Chondrocyte (in vitro differentiated cells): ENCODE measurements at regions not wholly inside any gene's neighbourhood (a gene's known extent, or its start where the extent isn't known, plus 50 kb on each side); places are given as distances from the start of the nearest gene placed in this dataset.

Experiments used
- DNase-seq: peaks from one replicate; pipeline ENCODE4 v3.0.0; 2021; ENCODE audit warnings: mixed read lengths, low spot score
- H3K27ac Mint-ChIP-seq: one replicate; pipeline ENCODE4 v1.8.0; 2021; ENCODE audit warnings: mild to moderate bottlenecking, moderate library complexity, mixed read lengths; ENCODE audit not compliant: unreplicated experiment
- H3K27me3 Mint-ChIP-seq: 2 replicates; pipeline ENCODE4 v1.8.0; 2021; ENCODE audit warnings: low read depth, mixed read lengths
- H3K36me3 Mint-ChIP-seq: 2 replicates; pipeline ENCODE4 v1.8.0; 2021; ENCODE audit warnings: low read depth, mixed read lengths
- H3K4me1 Mint-ChIP-seq: 2 replicates; pipeline ENCODE4 v1.8.0; 2021; ENCODE audit warnings: low read depth, mild to moderate bottlenecking, mixed read lengths
- H3K4me3 Mint-ChIP-seq: one replicate; pipeline ENCODE4 v1.8.0; 2021; ENCODE audit warnings: mild to moderate bottlenecking, moderate library complexity, mixed read lengths; ENCODE audit not compliant: unreplicated experiment
- H3K9me3 Mint-ChIP-seq: 2 replicates; pipeline ENCODE4 v1.8.0; 2021; ENCODE audit warnings: low read depth, mixed read lengths
- TF ChIP-seq, protein P1 (sequence below): fragments of 200-600 bp; sonication (generic); IDR thresholded peaks from 2 replicates; pipeline ENCODE4 v1.5.0; 2021; ENCODE audit warnings: antibody characterized with exemption, mild to moderate bottlenecking, moderate library complexity

DNA sequence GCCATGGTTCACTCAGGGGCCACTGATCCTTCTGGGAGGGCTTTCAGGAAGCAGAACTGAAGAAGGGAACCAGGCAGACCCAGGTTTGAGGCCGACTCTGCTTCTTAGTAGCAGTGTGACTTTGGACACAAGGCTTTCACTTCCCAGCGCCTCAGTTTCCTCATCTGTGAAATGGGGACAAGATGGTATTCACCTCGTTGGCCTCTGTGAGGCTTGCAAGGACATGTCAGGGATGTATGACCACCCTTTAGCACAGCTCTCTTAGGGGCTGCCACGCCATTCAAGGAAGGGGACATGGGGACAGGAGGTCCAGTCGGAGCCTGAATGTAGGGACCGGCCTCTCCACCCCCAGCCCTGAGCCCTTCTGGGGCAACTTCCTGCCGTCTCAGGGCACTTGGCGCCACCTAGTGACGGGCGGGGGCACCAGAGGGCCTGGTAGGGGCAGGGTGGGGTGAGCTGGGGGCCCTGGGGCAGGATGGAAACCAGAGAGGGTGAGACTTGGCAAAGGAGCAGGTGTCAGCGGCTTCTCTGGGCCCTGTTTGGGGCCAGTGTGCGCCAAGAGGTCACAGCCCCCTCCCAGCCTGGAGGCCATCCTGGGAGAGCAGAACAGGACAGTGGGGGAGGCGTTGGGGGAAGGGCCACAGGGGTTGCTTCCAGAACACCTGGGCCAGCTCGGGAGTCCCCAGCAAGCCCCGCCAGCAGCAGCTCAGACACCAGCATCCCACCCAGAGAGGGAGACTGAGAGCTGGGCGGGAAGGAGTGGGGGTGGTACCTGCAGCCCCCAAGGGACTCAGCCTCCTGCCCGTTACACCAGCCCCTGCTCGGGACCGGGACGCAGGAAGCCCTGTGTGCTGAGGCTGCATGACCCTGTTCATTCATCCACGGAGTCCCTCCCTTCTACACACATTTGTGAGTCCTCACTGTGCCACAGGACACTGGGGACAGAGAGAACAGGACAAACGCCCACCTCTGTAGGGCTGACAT, 102.5 kb upstream of the TARDBP start:
- H3K36me3 Mint-ChIP-seq, result peaks cover 3% of the 10 kb centered on the region
- no peak overlapping the region for H3K27ac Mint-ChIP-seq
- DNase-seq, result peak; percentile 85
- H3K27me3 Mint-ChIP-seq, result peaks cover 16% of the 10 kb centered on the region
- no peak overlapping the region for H3K4me3 Mint-ChIP-seq
- TF ChIP-seq, protein P1, sequence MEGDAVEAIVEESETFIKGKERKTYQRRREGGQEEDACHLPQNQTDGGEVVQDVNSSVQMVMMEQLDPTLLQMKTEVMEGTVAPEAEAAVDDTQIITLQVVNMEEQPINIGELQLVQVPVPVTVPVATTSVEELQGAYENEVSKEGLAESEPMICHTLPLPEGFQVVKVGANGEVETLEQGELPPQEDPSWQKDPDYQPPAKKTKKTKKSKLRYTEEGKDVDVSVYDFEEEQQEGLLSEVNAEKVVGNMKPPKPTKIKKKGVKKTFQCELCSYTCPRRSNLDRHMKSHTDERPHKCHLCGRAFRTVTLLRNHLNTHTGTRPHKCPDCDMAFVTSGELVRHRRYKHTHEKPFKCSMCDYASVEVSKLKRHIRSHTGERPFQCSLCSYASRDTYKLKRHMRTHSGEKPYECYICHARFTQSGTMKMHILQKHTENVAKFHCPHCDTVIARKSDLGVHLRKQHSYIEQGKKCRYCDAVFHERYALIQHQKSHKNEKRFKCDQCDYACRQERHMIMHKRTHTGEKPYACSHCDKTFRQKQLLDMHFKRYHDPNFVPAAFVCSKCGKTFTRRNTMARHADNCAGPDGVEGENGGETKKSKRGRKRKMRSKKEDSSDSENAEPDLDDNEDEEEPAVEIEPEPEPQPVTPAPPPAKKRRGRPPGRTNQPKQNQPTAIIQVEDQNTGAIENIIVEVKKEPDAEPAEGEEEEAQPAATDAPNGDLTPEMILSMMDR, result peak; percentile 77
- H3K9me3 Mint-ChIP-seq, result no peaks in the 10 kb centered on the region
- H3K4me1 Mint-ChIP-seq, result no peaks in the 10 kb centered on the region

DNA sequence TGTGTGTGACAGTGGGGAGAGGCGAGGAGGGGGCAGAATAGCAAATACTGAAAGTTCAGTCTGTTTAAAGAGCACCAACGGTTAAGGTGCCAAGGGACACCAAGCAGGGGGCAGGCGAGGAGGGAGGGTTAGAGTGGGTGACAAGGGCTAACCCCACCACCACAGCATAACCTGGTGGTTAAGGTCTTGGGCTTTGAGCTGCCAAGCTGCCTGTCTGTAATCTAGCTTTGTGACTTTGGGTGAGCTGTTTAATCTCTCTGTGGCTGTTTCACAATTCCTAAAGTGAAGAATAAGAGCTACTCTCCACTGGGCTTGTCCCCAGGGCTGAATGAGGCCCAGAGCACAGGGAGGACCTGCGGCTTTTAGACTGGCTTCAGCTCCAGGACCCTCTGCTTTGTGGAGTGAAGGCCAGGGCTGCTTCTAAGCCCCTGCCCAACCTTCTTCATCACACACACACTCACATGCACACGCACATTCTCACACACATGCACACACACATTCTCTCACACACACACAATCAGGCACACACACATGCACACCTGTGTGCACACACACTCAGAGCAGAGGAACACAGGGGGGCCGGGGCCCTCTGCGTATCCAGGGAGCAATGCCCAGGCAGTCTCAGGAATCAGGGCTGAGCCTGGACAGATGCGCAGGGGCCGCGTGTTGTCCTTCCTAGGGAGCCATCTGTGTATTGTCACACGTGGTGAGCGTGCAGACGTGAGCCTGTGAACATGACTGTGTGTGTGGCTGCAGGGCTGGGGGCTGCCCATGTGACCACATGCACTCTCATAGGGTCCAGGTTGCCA, 101.6 kb upstream of the TARDBP start:
- Mint-ChIP-seq H3K27me3 (peaks cover 16% of the 10 kb centered on the region), H3K4me1 (no peaks in the 10 kb centered on the region), H3K9me3 (no peaks in the 10 kb centered on the region), H3K36me3 (peaks cover 3% of the 10 kb centered on the region), H3K27ac (no peak overlapping the region), H3K4me3 (no peak overlapping the region)
- TF ChIP-seq, protein P1, result no peak
- peak; percentile 85 for DNase-seq

DNA sequence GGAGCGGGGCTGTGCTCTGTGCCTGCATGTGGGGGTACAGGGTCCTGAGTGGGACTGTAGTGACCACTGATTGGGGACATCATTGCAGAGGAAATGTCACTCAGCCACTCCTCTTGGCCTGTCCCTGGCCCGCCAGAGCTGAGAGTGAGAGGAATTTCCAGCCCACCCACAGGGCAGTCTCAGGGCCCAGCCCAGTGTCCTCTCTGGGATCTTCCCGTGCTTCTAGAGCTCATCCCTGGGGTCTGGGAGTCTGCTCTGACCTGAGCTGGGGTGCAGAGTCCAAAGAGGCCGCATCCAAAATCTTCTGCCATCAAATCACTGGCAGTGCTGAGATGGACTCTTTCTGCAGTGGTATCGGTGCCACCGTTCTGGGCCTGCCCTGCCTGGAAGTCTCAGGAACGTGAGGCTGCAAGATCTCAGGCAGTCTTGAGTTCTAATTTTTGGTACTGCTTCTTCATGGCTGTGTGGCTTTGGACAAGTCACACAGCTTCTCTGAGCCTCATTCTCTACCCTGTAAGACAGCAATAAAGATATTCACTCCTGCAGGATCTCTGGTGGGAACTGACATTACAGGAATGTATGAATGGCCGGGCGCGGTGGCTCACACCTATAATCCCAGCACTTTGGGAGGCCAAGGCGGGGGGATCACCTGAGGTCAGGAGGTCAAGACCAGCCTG, 100.8 kb upstream of the TARDBP start:
- no peak for DNase-seq
- Mint-ChIP-seq H3K9me3 (no peaks in the 10 kb centered on the region), H3K4me3 (no peak overlapping the region), H3K4me1 (no peaks in the 10 kb centered on the region), H3K36me3 (peaks cover 3% of the 10 kb centered on the region), H3K27ac (no peak overlapping the region), H3K27me3 (peaks cover 18% of the 10 kb centered on the region)
- TF ChIP-seq, protein P1, result no peak

DNA sequence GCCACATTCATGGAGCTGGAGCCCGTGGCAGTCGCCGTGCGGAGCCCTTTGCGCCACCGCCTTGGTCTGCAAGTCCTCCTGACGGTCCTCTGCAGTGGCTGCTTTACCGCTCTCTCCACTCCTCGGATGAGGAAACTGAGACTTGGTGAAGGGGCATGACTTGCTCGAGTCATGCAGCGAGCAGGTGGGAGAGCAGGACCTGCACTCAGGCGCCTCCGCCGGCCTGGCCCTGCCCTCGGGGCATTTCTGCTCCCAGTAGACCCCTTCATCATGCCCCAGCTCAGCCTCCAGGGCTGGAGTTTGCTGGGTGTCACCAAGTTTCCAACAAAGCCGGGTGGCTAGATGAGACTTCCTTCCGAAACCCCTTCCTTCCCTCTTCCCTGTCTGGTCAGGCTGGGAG, 100.0 kb upstream of the TARDBP start:
- DNase-seq, result no peak
- Mint-ChIP-seq H3K27me3 (peaks cover 19% of the 10 kb centered on the region), H3K36me3 (peaks cover 3% of the 10 kb centered on the region), H3K4me3 (no peak overlapping the region), H3K27ac (no peak overlapping the region), H3K9me3 (no peaks in the 10 kb centered on the region), H3K4me1 (no peaks in the 10 kb centered on the region)
- TF ChIP-seq, protein P1, result no peak

DNA sequence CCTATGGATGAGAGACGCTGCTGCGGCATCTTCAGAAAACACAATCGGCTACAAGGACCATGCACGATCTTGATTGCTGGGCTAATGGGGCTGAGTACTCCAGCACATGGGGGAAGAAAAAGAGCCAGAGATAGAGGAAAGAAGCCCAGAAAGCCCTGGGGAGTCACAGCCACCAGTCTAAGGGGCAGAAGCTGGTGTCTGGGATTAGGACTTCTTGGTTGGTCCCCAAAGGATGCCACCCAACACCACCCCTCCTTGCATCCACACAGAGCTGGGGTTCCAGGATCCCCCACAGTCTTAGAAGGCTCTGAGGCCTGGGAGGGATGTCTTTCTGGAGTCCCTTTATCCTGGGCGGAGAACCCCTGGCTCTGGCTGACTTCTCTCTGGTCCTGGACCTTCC, 98.4 kb upstream of the TARDBP start:
- peaks cover 25% of the 10 kb centered on the region for H3K27me3 Mint-ChIP-seq
- H3K4me3 Mint-ChIP-seq, result no peak overlapping the region
- H3K27ac Mint-ChIP-seq, result no peak overlapping the region
- H3K36me3 Mint-ChIP-seq, result peaks cover 3% of the 10 kb centered on the region
- DNase-seq, result no peak
- no peaks in the 10 kb centered on the region for H3K4me1 Mint-ChIP-seq
- H3K9me3 Mint-ChIP-seq, result no peaks in the 10 kb centered on the region
- TF ChIP-seq, protein P1, result no peak
